ENCODE measurements at regions not wholly inside any gene's neighbourhood (a gene's known extent, or its start where the extent isn't known, plus 50 kb on each side); places are given as distances from the start of the nearest gene placed in this dataset.
"Not testable (repeated sequence)": the region's sequence is repeated elsewhere in the genome, so short reads cannot be mapped to it uniquely, and the experiment has no call there.

GRCh38 chr22:12279512-12280474, 3248.2 kb upstream of the OR11H1 start:
- not testable (repeated sequence) for H3K36me3 Mint-ChIP-seq (ENCODE audit: low read depth); H3K4me1 Mint-ChIP-seq (ENCODE audit: low read depth); H3K9me3 Mint-ChIP-seq; H3K27ac Mint-ChIP-seq; H3K4me3 Mint-ChIP-seq; DNase-seq; H3K27me3 Mint-ChIP-seq (ENCODE audit: insufficient read depth)

DNA sequence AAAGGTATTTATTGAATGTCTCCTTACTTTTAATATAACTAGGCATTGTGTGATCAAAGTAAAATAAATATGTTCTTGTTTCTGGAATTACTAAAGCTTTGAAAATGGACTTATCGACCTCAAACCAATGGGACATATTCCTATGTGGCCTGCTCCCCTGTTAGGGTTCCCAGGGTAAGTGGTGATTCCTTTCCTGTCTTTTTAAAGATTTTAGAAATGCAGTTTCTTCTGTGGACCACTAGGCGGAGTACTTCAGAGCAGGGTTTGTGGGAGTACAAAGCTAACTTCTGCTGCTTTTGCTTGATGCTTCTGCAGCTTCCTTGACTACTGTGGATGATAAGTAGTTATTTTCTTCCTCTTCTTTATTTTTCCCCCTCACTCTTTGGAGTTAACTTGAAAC, 3243.3 kb upstream of the OR11H1 start:
- TF ChIP-seq CTCF (IDR thresholded peaks at IDR 0.05), result 0 out of 2 replicates have a peak, but pooled peaks have one; percentile 10
- not testable (repeated sequence) for H3K4me3 Mint-ChIP-seq; H3K4me1 Mint-ChIP-seq (ENCODE audit: low read depth); DNase-seq; H3K27ac Mint-ChIP-seq; H3K27me3 Mint-ChIP-seq (ENCODE audit: insufficient read depth); H3K9me3 Mint-ChIP-seq; H3K36me3 Mint-ChIP-seq (ENCODE audit: low read depth)

GRCh38 chr22:12297351-12297750, 3230.6 kb upstream of the OR11H1 start:
- not testable (repeated sequence) for DNase-seq; H3K9me3 Mint-ChIP-seq; H3K27ac Mint-ChIP-seq; H3K4me3 Mint-ChIP-seq; H3K36me3 Mint-ChIP-seq (ENCODE audit: low read depth); H3K27me3 Mint-ChIP-seq (ENCODE audit: insufficient read depth); H3K4me1 Mint-ChIP-seq (ENCODE audit: low read depth)
